HG03521 (cell line): ENCODE measurements at regions not wholly inside any gene's neighbourhood (a gene's known extent, or its start where the extent isn't known, plus 50 kb on each side); places are given as distances from the start of the nearest gene placed in this dataset.
"Not testable (repeated sequence)": the region's sequence is repeated elsewhere in the genome, so short reads cannot be mapped to it uniquely, and the experiment has no call there.

Experiments used
- ATAC-seq: cut with Tn5 transposase; IDR thresholded peaks from one replicate; pipeline ENCODE4 v1.9.1; 2021; ENCODE audit warnings: mild to moderate bottlenecking, moderate library complexity; ENCODE audit not compliant: unreplicated experiment

- ATAC-seq = not testable (repeated sequence)
These were observed 153.3 kb downstream of the ADRA2C start for GRCh38 chr4:3919509-3919908.

GRCh38 chr4:3921902-3922301 lies 155.7 kb downstream of the ADRA2C start:
- ATAC-seq = not testable (repeated sequence)

GRCh38 chr4:3925841-3926240 lies 159.7 kb downstream of the ADRA2C start:
- ATAC-seq = not testable (repeated sequence)

- ATAC-seq = not testable (repeated sequence)
These were observed 160.1 kb downstream of the ADRA2C start for GRCh38 chr4:3926271-3926670.

GRCh38 chr4:3926969-3927755 lies 161.0 kb downstream of the ADRA2C start:
- ATAC-seq = not testable (repeated sequence)

GRCh38 chr4:3929431-3929830 lies 163.2 kb downstream of the ADRA2C start:
- not testable (repeated sequence) for ATAC-seq

- ATAC-seq = not testable (repeated sequence)
These were observed 166.5 kb downstream of the ADRA2C start for GRCh38 chr4:3932734-3933133.

- ATAC-seq = not testable (repeated sequence)
These were observed 169.2 kb downstream of the ADRA2C start for GRCh38 chr4:3935406-3935805.

GRCh38 chr4:3936184-3936583 lies 170.0 kb downstream of the ADRA2C start:
- no peak for ATAC-seq

- ATAC-seq = not testable (repeated sequence)
These were observed 171.8 kb downstream of the ADRA2C start for GRCh38 chr4:3937849-3938562.

GRCh38 chr4:3938676-3939075 lies 172.5 kb downstream of the ADRA2C start:
- ATAC-seq = not testable (repeated sequence)

- ATAC-seq = not testable (repeated sequence)
These were observed 173.9 kb downstream of the ADRA2C start for GRCh38 chr4:3939954-3940591.

- not testable (repeated sequence) for ATAC-seq
These were observed 175.7 kb downstream of the ADRA2C start for GRCh38 chr4:3941735-3942522.

- ATAC-seq = not testable (repeated sequence)
These were observed 176.4 kb downstream of the ADRA2C start for GRCh38 chr4:3942569-3942971.

GRCh38 chr4:3943051-3943450 lies 176.9 kb downstream of the ADRA2C start:
- not testable (repeated sequence) for ATAC-seq

- no peak for ATAC-seq
These were observed 179.5 kb downstream of the ADRA2C start for GRCh38 chr4:3945511-3946290.

GRCh38 chr4:3946553-3946952 lies 180.4 kb downstream of the ADRA2C start:
- ATAC-seq = not testable (repeated sequence)

- ATAC-seq = not testable (repeated sequence)
These were observed 181.6 kb downstream of the ADRA2C start for GRCh38 chr4:3947761-3948160.

GRCh38 chr4:3948210-3948609 lies 182.0 kb downstream of the ADRA2C start:
- not testable (repeated sequence) for ATAC-seq

GRCh38 chr4:3949916-3950315 lies 183.7 kb downstream of the ADRA2C start:
- ATAC-seq = not testable (repeated sequence)
